OCI-LY7 (cell line): ENCODE measurements at regions not wholly inside any gene's neighbourhood (a gene's known extent, or its start where the extent isn't known, plus 50 kb on each side); places are given as distances from the start of the nearest gene placed in this dataset.

Source experiments
- BruUV-seq: library from RNA; stranded (reverse); fragments of 400-500 nt; replicated peaks from 2 replicates; lab custom pipeline; 2021; lab: Mats Ljungman, UMichigan
- CTCF ChIA-PET: fragments of 300-600 bp; sonication (Branson Sonifier 250); formaldehyde crosslinking; loops from one replicate; lab custom pipeline; 2022; ENCODE audit warnings: antibody characterized with exemption; ENCODE audit not compliant: unreplicated experiment; lab: Charles Lee
- POLR2A ChIA-PET: fragments of 300-600 bp; sonication (Branson Sonifier 250); formaldehyde crosslinking; loops from one replicate; lab custom pipeline; 2022; ENCODE audit warnings: antibody characterized with exemption; lab: Charles Lee
- DNase-seq: peaks from one replicate; pipeline ENCODE4 v3.0.0-alpha.2; 2015; ENCODE audit warnings: low spot score
- H2AFZ ChIP-seq: fragments of 200-600 bp; sonication (generic), shearing (Covaris generic); 2 replicates; pipeline ENCODE4 v1.6.1; 2014; ENCODE audit warnings: mild to moderate bottlenecking, antibody characterized with exemption, low read length, moderate library complexity
- H3K27ac ChIP-seq: fragments of 200-600 bp; sonication (generic); 2 replicates; pipeline ENCODE4 v1.5.1; 2014; ENCODE audit warnings: mixed run types, low read depth, mild to moderate bottlenecking, moderate library complexity, low read length, inconsistent platforms; ENCODE audit not compliant: poor library complexity, severe bottlenecking
- H3K36me3 ChIP-seq: fragments of 200-600 bp; sonication (generic); 2 replicates; pipeline ENCODE4 v1.6.1; 2014; ENCODE audit warnings: mild to moderate bottlenecking, antibody characterized with exemption, low read length, moderate library complexity, mixed read lengths; ENCODE audit not compliant: insufficient read depth
- H3K4me1 ChIP-seq: fragments of 200-600 bp; sonication (generic); 2 replicates; pipeline ENCODE4 v1.5.1; 2014; ENCODE audit warnings: mild to moderate bottlenecking, low read length; ENCODE audit not compliant: insufficient read depth, poor library complexity, severe bottlenecking
- H3K4me2 ChIP-seq: fragments of 200-600 bp; sonication (generic); 2 replicates; pipeline ENCODE4 v1.6.1; 2014; ENCODE audit warnings: mild to moderate bottlenecking, low read length
- H3K4me3 ChIP-seq: fragments of 200-600 bp; sonication (generic); 2 replicates; pipeline ENCODE4 v1.5.1; 2014; ENCODE audit warnings: mild to moderate bottlenecking, low read depth, low read length; ENCODE audit not compliant: poor library complexity, severe bottlenecking
- H3K79me2 ChIP-seq: fragments of 200-600 bp; sonication (generic); 2 replicates; pipeline ENCODE4 v1.6.1; 2016; ENCODE audit warnings: low read depth, mild to moderate bottlenecking, low read length, moderate library complexity, mixed read lengths; ENCODE audit not compliant: insufficient read depth
- H3K9me2 ChIP-seq: fragments of 200-600 bp; sonication (generic); 2 replicates; pipeline ENCODE4 v1.6.1; 2016; ENCODE audit warnings: mild to moderate bottlenecking, low read length, mixed read lengths; ENCODE audit not compliant: insufficient read depth
- H3K9me3 ChIP-seq: fragments of 200-600 bp; sonication (generic); 2 replicates; pipeline ENCODE4 v1.6.1; 2014; ENCODE audit warnings: mild to moderate bottlenecking, mixed run types, low read length, mixed read lengths
- H4K20me1 ChIP-seq: fragments of 200-600 bp; sonication (generic); 2 replicates; pipeline ENCODE4 v1.6.1; 2014; ENCODE audit warnings: mild to moderate bottlenecking, antibody characterized with exemption, low read length, moderate library complexity, mixed read lengths; ENCODE audit not compliant: insufficient read depth
- EZH2phosphoT487 ChIP-seq: fragments of 200-600 bp; sonication (generic); IDR thresholded peaks from 2 replicates; pipeline ENCODE4 v1.6.1; 2018; ENCODE audit warnings: low read depth, borderline replicate concordance, mild to moderate bottlenecking, mixed run types, antibody characterized with exemption, low read length, moderate library complexity, mixed read lengths
- intact Hi-C: fragments of 100-400 bp; cut with micrococcal nuclease; formaldehyde crosslinking; loops from one replicate; pipeline ENCODE4 v1.10.0; 2022; ENCODE audit not compliant: unreplicated experiment
- TF ChIP-seq, protein P1 (sequence below): fragments of 200-600 bp; sonication (generic); conservative IDR thresholded peaks from 2 replicates; pipeline ENCODE4 v1.5.1; 2014; ENCODE audit warnings: mild to moderate bottlenecking, antibody characterized with exemption, low read length, moderate library complexity, mixed read lengths

DNA sequence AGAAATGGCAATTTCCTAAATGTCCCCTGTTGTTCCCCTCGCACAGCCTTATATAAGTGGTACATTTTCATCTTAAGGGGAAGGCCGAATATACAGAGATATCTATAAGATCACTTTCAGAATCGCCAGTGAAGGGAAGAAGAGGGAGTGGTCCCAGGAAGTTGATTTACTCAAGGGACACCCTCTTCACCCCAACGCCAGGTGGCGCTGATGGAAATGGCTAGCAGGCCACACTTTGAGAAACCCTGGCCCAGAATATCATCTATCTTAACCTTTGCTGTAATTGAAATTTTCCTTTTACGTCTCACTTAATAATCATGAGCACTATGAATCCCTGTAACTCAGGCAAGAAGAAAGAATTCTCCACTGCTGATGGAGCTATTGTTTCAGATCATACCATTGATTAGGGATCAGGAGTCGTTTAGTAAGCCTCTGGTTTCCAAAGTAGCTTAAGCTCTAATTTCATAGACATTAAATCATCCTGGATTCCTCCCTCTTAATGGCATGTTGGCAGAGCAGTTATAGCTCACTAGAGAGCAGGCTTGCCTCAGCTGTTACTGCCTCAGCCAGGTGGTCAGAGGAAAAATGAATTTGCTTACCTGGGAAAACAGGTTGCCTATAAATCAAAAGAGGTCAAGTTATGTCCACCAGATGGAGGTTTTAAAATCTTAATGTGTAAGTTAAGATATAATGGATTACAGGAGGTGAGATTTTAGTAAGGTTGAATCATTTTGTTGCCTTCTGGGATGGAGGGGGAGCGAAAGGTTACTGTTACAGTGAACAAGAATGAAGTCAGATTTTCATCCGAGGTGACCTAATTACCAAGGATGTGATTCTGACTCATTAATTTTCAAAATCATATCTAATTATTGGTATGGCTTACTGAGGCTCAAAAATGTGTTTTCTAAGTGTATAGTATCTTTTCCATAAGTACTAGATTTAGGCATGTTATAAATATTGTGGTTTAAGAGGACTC, 941.2 kb upstream of the TENM3 start:
- no peaks in the 10 kb centered on the region for H3K4me1 ChIP-seq
- H2AFZ ChIP-seq = peak overlapping the region; percentile 74
- intact Hi-C loops = loop anchor here (1.0 to 5.0 kb wide), 2 partner anchors 65 to 226 kb away; no protein-coding TSS in a partner anchor
- no peaks in the 10 kb centered on the region for H3K9me2 ChIP-seq
- peak; percentile 74 for DNase-seq
- no peaks in the 10 kb centered on the region for H3K79me2 ChIP-seq
- ChIA-PET CTCF (interaction anchor here (0.6 to 1.0 kb wide), 3 partner anchors 9 to 162 kb away, joined by 3 to 4 read pairs (median 3); no protein-coding TSS in a partner anchor), POLR2A (no interaction called here)
- no peaks in the 10 kb centered on the region for H4K20me1 ChIP-seq
- no peaks in the 10 kb centered on the region for H3K9me3 ChIP-seq
- H3K4me3 ChIP-seq = peak overlapping the region; percentile 32
- H3K27ac ChIP-seq = no peak overlapping the region
- H3K4me2 ChIP-seq = peak overlapping the region; percentile 42; the same call in 1 of the 2 replicates
- no TSS peak for BruUV-seq
- H3K36me3 ChIP-seq = no peaks in the 10 kb centered on the region
- TF ChIP-seq, protein P1, sequence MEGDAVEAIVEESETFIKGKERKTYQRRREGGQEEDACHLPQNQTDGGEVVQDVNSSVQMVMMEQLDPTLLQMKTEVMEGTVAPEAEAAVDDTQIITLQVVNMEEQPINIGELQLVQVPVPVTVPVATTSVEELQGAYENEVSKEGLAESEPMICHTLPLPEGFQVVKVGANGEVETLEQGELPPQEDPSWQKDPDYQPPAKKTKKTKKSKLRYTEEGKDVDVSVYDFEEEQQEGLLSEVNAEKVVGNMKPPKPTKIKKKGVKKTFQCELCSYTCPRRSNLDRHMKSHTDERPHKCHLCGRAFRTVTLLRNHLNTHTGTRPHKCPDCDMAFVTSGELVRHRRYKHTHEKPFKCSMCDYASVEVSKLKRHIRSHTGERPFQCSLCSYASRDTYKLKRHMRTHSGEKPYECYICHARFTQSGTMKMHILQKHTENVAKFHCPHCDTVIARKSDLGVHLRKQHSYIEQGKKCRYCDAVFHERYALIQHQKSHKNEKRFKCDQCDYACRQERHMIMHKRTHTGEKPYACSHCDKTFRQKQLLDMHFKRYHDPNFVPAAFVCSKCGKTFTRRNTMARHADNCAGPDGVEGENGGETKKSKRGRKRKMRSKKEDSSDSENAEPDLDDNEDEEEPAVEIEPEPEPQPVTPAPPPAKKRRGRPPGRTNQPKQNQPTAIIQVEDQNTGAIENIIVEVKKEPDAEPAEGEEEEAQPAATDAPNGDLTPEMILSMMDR = peak; percentile 92
- no peak for TF ChIP-seq EZH2phosphoT487

DNA sequence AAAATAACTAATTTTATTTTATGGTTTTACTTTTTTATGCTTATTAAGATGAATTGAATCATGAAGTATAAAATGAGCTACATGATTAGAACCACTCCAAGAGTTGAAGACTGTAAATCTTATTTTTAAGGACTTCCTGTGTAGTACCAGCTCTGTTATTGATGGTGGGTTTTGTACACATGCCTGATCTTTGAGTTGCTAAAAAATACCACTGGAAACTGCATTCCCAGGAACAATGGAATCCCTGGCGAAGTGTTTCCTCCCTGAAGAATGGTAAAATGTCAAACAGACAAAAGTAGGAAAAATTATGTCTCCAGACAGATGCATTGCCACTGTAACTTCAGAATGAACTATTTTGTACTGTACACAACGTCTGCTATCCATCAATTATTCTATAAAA, 935.4 kb upstream of the TENM3 start:
- TF ChIP-seq, protein P1 = no peak
- no peak for TF ChIP-seq EZH2phosphoT487
- intact Hi-C loops = no loop called here
- DNase-seq = no peak
- H3K79me2 ChIP-seq = no peaks in the 10 kb centered on the region
- CTCF ChIA-PET = no interaction called here
- H3K4me3 ChIP-seq = no peak overlapping the region
- no peak overlapping the region for H3K4me2 ChIP-seq
- no peaks in the 10 kb centered on the region for H3K9me3 ChIP-seq
- POLR2A ChIA-PET = interaction anchor here (0.6 to 1.0 kb wide), 6 partner anchors 10 to 373 kb away, joined by 3 to 12 read pairs (median 4); no protein-coding TSS in a partner anchor
- H3K27ac ChIP-seq = no peak overlapping the region
- H2AFZ ChIP-seq = no peak overlapping the region; the same call in 1 of the 2 replicates
- no TSS peak for BruUV-seq
- no peaks in the 10 kb centered on the region for H4K20me1 ChIP-seq
- no peaks in the 10 kb centered on the region for H3K9me2 ChIP-seq
- no peaks in the 10 kb centered on the region for H3K4me1 ChIP-seq
- no peaks in the 10 kb centered on the region for H3K36me3 ChIP-seq
